Ectodermal cell (in vitro differentiated cells): ENCODE measurements at regions not wholly inside any gene's neighbourhood (a gene's known extent, or its start where the extent isn't known, plus 50 kb on each side); places are given as distances from the start of the nearest gene placed in this dataset.

Experiments used
- H3K27ac ChIP-seq: 2 replicates; pipeline ENCODE4 v1.7.0; 2013; ENCODE audit warnings: mild to moderate bottlenecking, low read depth, low read length; ENCODE audit not compliant: insufficient read depth, poor library complexity, severe bottlenecking
- H3K27me3 ChIP-seq: 2 replicates; pipeline ENCODE4 v1.7.0; 2013; ENCODE audit warnings: mild to moderate bottlenecking, low read length; ENCODE audit not compliant: insufficient read depth, control insufficient read depth, poor library complexity, severe bottlenecking
- H3K36me3 ChIP-seq: one replicate; pipeline ENCODE4 v1.7.0; 2013; ENCODE audit warnings: low read length; ENCODE audit not compliant: control insufficient read depth, insufficient read depth
- H3K4me1 ChIP-seq: one replicate; pipeline ENCODE4 v1.7.0; 2013; ENCODE audit warnings: low read length; ENCODE audit not compliant: control insufficient read depth, insufficient read depth
- H3K4me3 ChIP-seq: 2 replicates; pipeline ENCODE4 v1.7.0; 2013; ENCODE audit warnings: low read depth, low read length, control low read depth; ENCODE audit not compliant: insufficient read depth
- H3K9me3 ChIP-seq: 2 replicates; pipeline ENCODE4 v1.7.0; 2013; ENCODE audit warnings: mild to moderate bottlenecking, low read length, moderate library complexity; ENCODE audit not compliant: control insufficient read depth
- WGBS, 2 experiments: methylation state at CpG; one replicate each; pipeline ENCODE4 v1.1.7; 2013; ENCODE audit warnings: missing lambda C conversion rate in 2 of 2; 5-methylcytosine and 5-hydroxymethylcytosine counted together

DNA sequence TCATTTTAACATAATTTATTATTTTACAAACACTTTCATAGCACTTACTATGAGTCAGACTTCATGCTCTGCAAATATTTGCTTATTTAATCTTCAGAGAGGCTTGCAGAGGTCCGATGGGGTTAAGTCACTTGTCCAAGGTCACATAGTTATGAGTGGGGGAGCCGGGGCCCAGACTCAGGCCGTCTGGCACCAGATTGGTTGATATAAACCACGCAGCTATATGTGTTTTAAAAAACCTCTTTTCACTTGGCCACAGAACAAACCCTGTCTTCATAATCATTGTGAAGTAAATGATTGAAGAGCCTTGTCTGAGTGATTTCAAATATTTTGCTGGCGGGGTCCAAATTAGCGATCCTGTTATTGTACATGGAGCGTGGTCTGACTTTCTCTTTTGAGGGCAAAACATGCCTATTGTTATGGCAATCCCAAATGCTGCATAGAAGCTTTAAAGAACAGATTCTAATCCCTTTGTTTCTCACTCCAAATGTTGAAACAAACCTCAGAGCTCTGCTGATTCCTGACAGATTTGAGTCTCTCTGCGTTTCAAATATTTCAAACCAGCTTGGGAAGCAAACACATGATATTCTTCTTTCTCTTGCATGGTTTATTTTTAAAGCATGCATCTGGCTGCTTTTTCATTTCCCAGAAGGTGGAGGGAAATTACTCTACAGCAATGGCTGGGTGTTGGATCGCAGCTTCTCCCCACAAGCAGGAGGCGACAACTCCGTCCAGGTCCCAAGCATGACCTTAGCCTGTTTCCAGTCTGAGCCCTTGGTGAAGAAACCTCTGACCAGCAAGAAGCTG, 142.4 kb downstream of the DDX1 start:
- H3K4me1 ChIP-seq: peaks cover 15% of the 10 kb centered on the region
- H3K4me3 ChIP-seq: no peak overlapping the region
- WGBS, 2 experiments: 87 to 91% methylated on average over 11 of the region's 11 CpGs
- H3K27me3 ChIP-seq: no peaks in the 10 kb centered on the region
- H3K36me3 ChIP-seq: no peaks in the 10 kb centered on the region
- no peaks in the 10 kb centered on the region for H3K9me3 ChIP-seq
- no peak overlapping the region for H3K27ac ChIP-seq

DNA sequence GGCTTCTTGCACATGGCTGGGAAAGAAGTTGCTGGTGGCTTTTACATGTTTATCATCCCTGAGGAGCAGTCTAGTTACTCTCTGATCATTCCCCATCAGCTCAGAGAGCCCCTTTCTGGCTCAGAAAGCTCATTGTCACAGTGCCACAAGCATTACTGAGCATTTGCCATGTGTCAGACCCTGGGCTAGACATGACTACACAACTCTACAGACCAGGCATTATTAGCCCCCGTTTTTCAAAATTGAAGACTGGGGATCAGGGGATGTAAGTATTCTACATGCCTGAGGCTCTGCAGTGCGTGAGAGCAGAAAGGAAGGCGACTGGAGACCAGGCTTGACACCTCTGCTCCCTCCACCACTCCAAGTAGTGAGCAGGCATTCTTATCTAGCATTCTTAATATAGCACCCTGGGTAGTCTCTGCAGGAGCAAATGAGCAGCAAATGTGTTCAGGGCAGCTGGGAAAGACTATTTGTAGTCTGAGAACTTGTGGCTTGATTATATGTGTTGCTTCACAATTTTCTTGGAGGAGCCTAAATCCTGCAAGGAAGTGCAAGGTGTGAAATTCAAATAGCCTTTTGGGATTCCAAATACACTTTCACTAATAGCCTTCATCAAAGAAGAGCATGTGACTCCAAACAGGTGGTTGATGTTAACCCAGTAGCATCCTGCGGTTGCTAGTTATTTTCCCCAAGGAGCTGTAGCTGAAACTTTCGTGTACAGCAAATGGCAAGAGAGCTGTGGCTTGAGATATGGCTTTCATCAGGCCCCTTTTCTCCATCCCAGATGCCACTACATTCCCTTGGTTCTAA, 143.2 kb downstream of the DDX1 start:
- Histone ChIP-seq H3K27me3 (no peaks in the 10 kb centered on the region), H3K27ac (no peak overlapping the region), H3K36me3 (no peaks in the 10 kb centered on the region), H3K4me3 (no peak overlapping the region), H3K4me1 (peaks cover 15% of the 10 kb centered on the region), H3K9me3 (no peaks in the 10 kb centered on the region)
- WGBS, 2 experiments: 68 to 82% methylated on average over 5 of the region's 5 CpGs

DNA sequence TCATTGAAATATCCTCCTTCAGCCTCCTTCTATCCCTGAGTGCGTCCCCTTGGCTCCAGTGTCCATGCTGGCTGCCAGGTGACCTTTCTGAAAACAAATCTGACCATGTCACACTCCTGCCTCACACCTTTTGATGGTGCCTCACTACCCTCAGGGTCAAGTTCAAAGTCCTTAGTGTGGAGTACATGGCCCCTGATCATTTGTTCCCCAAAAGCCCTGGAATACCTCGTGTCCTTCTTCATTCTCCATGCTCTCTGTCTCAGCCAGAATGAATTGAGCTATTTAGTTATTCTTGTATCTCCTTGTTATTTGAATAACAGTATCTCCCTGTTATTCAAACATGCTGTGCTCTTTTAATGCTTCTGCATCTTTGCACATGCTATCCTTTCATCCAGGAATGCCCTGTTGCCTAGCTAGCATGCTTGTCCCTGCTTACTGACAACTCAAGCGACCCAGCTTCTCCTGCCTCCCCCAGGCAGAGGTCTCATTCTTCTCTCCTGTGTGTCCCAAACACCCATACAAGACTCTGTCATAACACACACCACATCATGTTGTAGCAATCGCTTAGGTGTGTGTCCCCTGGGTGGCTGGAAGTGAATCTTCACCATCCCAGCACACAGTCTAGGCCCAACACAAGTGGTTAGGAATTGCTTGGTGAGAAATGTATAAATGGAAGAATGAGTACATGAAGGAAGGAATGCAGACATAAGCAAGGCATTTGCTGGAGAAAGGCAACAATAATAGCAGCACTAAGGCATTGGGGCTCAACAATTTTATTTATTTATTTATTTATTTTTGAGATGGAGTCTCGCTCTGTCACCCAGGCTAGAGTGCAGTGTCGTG, 144.0 kb downstream of the DDX1 start:
- Histone ChIP-seq H3K36me3 (no peaks in the 10 kb centered on the region), H3K4me1 (peaks cover 11% of the 10 kb centered on the region), H3K9me3 (no peaks in the 10 kb centered on the region), H3K27ac (no peak overlapping the region), H3K27me3 (no peaks in the 10 kb centered on the region), H3K4me3 (no peak overlapping the region)
- WGBS, 2 experiments: 93 to 95% methylated on average over 6 of the region's 6 CpGs

DNA sequence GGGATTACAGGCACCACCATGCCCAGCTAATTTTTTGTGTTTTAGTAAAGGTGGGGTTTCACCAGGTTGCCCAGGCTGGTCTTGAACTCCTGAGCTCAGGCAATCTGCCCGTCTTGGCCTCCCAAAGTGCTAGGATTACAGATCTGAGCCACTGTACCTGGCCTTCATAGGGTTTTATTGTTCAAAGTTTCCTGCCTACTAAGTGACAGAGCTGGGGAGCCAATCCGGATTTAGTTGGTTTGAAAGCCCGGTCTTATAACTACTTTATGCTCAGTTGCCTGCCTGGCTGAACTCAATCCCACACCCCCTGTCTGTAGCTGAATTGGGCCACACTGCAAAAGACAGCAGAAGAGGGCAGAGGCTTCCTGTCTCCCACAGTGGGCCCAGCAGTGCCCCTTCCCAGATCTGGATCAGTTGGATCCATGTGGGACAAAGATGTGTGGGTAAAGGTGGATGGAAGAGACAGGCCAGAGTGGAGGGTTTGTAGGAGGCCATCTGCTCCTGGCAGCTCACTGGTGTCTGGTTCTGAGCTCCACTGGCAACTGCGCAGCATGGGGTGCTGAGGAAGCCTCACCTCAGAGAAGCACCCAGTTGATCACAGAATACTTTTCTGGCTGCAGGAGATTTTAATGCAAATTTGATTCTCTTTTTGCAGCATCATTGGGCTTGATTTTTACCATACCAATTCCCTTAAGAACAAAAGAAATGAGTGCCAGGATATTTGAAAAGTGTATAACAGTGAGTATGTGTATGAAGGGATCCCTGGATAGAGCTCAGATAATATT, 144.9 kb downstream of the DDX1 start:
- no peaks in the 10 kb centered on the region for H3K9me3 ChIP-seq
- H3K4me3 ChIP-seq: no peak overlapping the region
- H3K27me3 ChIP-seq: no peaks in the 10 kb centered on the region
- H3K36me3 ChIP-seq: no peaks in the 10 kb centered on the region
- WGBS, 2 experiments: 91 to 94% methylated on average over 4 of the region's 4 CpGs
- no peak overlapping the region for H3K27ac ChIP-seq
- H3K4me1 ChIP-seq: peaks cover 11% of the 10 kb centered on the region

DNA sequence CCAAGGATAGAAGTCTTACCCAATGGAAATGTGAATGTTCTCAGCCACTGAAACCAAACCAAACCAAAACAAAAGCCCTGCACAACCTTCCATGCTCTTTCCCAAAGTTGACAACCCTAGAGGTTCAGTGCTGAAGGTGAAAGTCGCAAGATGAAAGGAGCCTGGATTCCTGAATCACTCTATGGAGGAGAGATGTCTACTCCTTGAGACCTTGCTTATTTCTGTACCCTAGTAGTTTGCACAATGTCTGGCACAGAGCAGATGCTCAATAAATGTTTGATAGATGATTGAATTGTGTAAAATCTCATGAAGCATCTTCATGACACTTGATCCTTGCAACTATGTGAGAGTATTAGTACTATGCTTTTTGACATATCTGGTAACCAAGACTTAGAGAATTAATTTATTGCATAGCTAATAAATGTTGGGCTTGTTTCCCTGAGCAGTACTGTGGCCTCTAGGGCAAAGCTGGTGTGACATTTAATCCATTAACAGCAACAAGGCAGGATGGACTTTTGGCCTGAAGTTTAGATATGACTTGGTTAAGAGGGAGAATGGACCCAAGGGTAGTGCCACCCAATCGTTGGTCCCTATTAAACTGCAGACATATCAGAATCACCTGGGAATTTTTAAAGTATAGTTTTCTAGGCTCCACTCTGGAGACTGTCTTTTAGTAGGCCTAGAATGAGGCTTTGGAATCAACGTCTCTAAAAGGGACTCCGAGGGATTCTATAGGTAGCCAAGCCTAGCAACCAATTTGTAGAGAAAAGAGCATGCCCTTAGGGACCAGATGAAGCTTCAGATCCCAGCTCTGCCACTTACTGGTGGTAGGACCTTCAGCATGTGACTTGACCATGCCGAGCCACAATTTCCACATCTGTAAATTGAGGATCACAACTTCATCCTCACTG, 145.9 kb downstream of the DDX1 start:
- 91 to 94% methylated on average over 5 of the region's 5 CpGs for WGBS, 2 experiments
- Histone ChIP-seq H3K27me3 (no peaks in the 10 kb centered on the region), H3K9me3 (no peaks in the 10 kb centered on the region), H3K36me3 (no peaks in the 10 kb centered on the region), H3K4me1 (peaks cover 11% of the 10 kb centered on the region), H3K4me3 (no peak overlapping the region), H3K27ac (no peak overlapping the region)

DNA sequence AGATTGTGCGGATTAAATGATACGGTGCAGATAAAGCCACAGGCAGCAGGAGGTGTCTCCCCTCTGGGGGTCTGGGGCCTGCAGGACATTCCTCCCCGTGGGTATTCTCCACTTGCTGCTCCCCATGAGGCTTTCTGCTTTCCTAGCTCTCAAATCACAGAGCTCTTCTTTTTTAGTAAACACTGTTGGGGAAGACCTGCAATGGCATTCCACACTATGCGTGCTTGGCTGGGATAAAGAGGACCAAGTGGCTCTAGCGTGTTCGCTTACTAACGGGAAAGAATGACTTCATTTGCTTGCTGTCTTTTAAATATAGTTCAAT, 146.5 kb downstream of the DDX1 start:
- H3K9me3 ChIP-seq: no peaks in the 10 kb centered on the region
- no peaks in the 10 kb centered on the region for H3K36me3 ChIP-seq
- H3K27me3 ChIP-seq: no peaks in the 10 kb centered on the region
- H3K27ac ChIP-seq: no peak overlapping the region
- H3K4me3 ChIP-seq: no peak overlapping the region
- WGBS, 2 experiments: 91 to 93% methylated on average over 7 of the region's 7 CpGs
- H3K4me1 ChIP-seq: peaks cover 11% of the 10 kb centered on the region

DNA sequence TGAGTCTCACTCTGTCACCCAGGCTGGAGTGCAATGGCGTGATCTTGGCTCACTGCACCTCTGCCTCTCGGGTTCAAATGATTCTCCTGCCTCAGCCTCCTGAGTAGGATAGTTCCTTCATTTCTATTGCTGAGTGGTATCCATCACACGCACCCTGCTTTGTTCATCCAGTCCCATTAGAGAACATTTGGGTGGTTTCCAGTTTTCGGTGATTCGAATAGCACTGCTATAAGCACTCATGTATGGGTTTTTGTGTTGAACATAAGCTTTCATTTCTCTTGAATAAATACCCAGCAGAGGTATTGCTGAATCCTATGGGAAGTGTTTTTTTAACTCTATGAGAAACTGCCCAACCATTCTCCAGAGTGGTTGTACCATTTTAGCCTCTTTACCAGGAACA, 147.3 kb downstream of the DDX1 start:
- H3K36me3 ChIP-seq: no peaks in the 10 kb centered on the region
- H3K9me3 ChIP-seq: no peaks in the 10 kb centered on the region
- H3K27ac ChIP-seq: no peak overlapping the region
- 93 to 95% methylated on average over 5 of the region's 5 CpGs for WGBS, 2 experiments
- H3K4me1 ChIP-seq: peaks cover 8% of the 10 kb centered on the region
- H3K4me3 ChIP-seq: no peak overlapping the region
- H3K27me3 ChIP-seq: no peaks in the 10 kb centered on the region

DNA sequence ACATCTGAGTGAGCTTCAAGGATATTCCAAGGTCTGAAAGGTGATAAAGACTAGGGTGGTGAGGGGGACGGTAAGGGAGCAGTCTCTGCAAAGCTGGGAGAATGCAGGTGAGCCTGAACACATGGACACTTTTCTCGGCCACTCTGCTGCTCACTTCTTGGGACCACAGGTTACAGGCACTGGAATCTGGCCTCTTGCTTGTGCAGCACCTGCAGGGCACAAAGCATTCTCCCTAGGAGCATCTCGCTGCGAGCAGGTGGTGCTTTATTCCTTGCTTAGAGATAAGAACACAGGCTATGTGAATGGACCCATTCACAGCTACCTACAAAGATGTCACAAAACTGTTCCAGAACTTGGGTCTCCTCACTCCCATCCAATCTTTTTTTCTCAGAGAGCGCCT, 153.2 kb downstream of the DDX1 start:
- Histone ChIP-seq H3K4me1 (peaks cover 15% of the 10 kb centered on the region), H3K9me3 (no peaks in the 10 kb centered on the region)
- WGBS, 2 experiments: 92 to 93% methylated on average over 5 of the region's 5 CpGs

DNA sequence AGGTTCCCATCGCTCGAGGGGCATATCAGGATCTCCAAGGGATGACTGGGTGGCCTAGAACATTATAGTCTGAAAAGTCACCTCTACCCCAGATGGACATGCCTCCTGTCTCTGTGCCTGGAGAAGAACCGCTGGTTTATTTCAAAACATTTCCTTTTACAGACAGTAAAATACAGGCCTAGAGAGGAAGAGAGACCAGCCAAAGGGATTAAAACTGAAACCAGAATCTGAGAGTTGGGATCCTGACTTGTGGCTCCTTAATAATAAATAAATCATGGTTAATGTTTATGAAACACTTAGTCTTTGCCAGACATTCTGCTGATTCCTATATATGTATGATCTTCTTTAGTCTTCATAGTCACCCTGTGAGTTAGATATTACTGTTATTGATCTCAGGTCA, 153.7 kb downstream of the DDX1 start:
- Histone ChIP-seq H3K36me3 (no peaks in the 10 kb centered on the region), H3K27ac (no peak overlapping the region), H3K27me3 (no peaks in the 10 kb centered on the region), H3K4me1 (peaks cover 15% of the 10 kb centered on the region), H3K9me3 (no peaks in the 10 kb centered on the region), H3K4me3 (no peak overlapping the region)
- WGBS, 2 experiments: 91 to 97% methylated on average over 3 of the region's 3 CpGs

More for the DNA sequence above, 153.2 kb downstream of the DDX1 start:
- Histone ChIP-seq H3K27ac (no peak overlapping the region), H3K36me3 (no peaks in the 10 kb centered on the region), H3K4me3 (no peak overlapping the region), H3K27me3 (no peaks in the 10 kb centered on the region)
